ENCODE measurements at regions not wholly inside any gene's neighbourhood (a gene's known extent, or its start where the extent isn't known, plus 50 kb on each side); places are given as distances from the start of the nearest gene placed in this dataset.

- H3K36me3 ChIP-seq (ENCODE audit: control insufficient read depth, insufficient read depth, low read length) = no peaks in the 10 kb centered on the region
- H3K9ac ChIP-seq (ENCODE audit: low read depth, low read length) = no peak overlapping the region
- H3K4me1 ChIP-seq (ENCODE audit: control insufficient read depth, insufficient read depth, low read length) = no peaks in the 10 kb centered on the region
Measured at GRCh38 chr2:221693365-221693764, 121.3 kb upstream of the EPHA4 start.

DNA sequence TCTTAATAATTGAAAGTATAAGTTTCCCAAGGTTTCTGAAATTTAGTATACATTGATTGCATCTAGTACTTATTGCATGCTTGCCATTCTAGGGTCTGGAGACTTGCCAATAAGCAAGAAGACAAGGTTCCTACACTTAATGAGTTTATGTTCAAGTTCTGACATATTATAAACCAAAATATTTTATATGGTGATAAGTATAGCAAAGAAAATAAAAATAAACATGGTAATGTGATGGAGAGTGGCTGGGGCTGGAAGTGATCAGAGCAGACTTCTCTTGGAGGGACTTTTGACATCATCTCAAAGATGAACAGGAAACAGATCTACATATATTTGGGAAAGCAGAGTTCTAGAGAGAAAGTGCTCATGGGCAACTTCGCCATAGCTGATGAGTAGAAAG lies 119.5 kb upstream of the EPHA4 start:
- Histone ChIP-seq H3K27ac (ENCODE audit: low read depth, low read length) (no peak overlapping the region), H3K27me3 (ENCODE audit: control insufficient read depth, insufficient read depth, low read length) (no peaks in the 10 kb centered on the region), H3K4me1 (ENCODE audit: control insufficient read depth, insufficient read depth, low read length) (no peaks in the 10 kb centered on the region), H3K36me3 (ENCODE audit: control insufficient read depth, insufficient read depth, low read length) (no peaks in the 10 kb centered on the region), H3K4me3 (ENCODE audit: low read depth, low read length) (no peak overlapping the region), H3K9me3 (ENCODE audit: control insufficient read depth, insufficient read depth, low read length) (0 out of 2 replicates have a peak, but pooled peaks cover 2% of the 10 kb centered on the region), H3K9ac (ENCODE audit: low read depth, low read length) (no peak overlapping the region)

More at GRCh38 chr2:221693365-221693764, 121.3 kb upstream of the EPHA4 start:
- Histone ChIP-seq H3K27ac (ENCODE audit: low read depth, low read length) (no peak overlapping the region), H3K9me3 (ENCODE audit: control insufficient read depth, insufficient read depth, low read length) (0 out of 2 replicates have a peak, but pooled peaks cover 2% of the 10 kb centered on the region), H3K4me3 (ENCODE audit: low read depth, low read length) (no peak overlapping the region), H3K27me3 (ENCODE audit: control insufficient read depth, insufficient read depth, low read length) (no peaks in the 10 kb centered on the region)

- Histone ChIP-seq H3K4me3 (ENCODE audit: low read depth, low read length) (no peak overlapping the region), H3K4me1 (ENCODE audit: control insufficient read depth, insufficient read depth, low read length) (no peaks in the 10 kb centered on the region), H3K27me3 (ENCODE audit: control insufficient read depth, insufficient read depth, low read length) (no peaks in the 10 kb centered on the region), H3K27ac (ENCODE audit: low read depth, low read length) (no peak overlapping the region), H3K9ac (ENCODE audit: low read depth, low read length) (no peak overlapping the region), H3K36me3 (ENCODE audit: control insufficient read depth, insufficient read depth, low read length) (no peaks in the 10 kb centered on the region), H3K9me3 (ENCODE audit: control insufficient read depth, insufficient read depth, low read length) (no peaks in the 10 kb centered on the region)
Measured at GRCh38 chr2:221689140-221689539, 117.0 kb upstream of the EPHA4 start.

GRCh38 chr2:221680548-221680947 lies 108.4 kb upstream of the EPHA4 start:
- H3K27ac ChIP-seq (ENCODE audit: low read depth, low read length) = no peak overlapping the region

GRCh38 chr2:221677688-221678087 lies 105.6 kb upstream of the EPHA4 start:
- Histone ChIP-seq H3K9ac (ENCODE audit: low read depth, low read length) (no peak overlapping the region), H3K9me3 (ENCODE audit: control insufficient read depth, insufficient read depth, low read length) (no peaks in the 10 kb centered on the region), H3K36me3 (ENCODE audit: control insufficient read depth, insufficient read depth, low read length) (no peaks in the 10 kb centered on the region), H3K27ac (ENCODE audit: low read depth, low read length) (no peak overlapping the region), H3K27me3 (ENCODE audit: control insufficient read depth, insufficient read depth, low read length) (no peaks in the 10 kb centered on the region), H3K4me1 (ENCODE audit: control insufficient read depth, insufficient read depth, low read length) (peaks cover 46% of the 10 kb centered on the region), H3K4me3 (ENCODE audit: low read depth, low read length) (no peak overlapping the region)

More at GRCh38 chr2:221680548-221680947, 108.4 kb upstream of the EPHA4 start:
- Histone ChIP-seq H3K9me3 (ENCODE audit: control insufficient read depth, insufficient read depth, low read length) (no peaks in the 10 kb centered on the region), H3K27me3 (ENCODE audit: control insufficient read depth, insufficient read depth, low read length) (no peaks in the 10 kb centered on the region), H3K9ac (ENCODE audit: low read depth, low read length) (no peak overlapping the region), H3K36me3 (ENCODE audit: control insufficient read depth, insufficient read depth, low read length) (no peaks in the 10 kb centered on the region), H3K4me3 (ENCODE audit: low read depth, low read length) (no peak overlapping the region), H3K4me1 (ENCODE audit: control insufficient read depth, insufficient read depth, low read length) (peaks cover 40% of the 10 kb centered on the region)

- H3K27me3 ChIP-seq (ENCODE audit: control insufficient read depth, insufficient read depth, low read length) = no peaks in the 10 kb centered on the region
Measured at GRCh38 chr2:221676566-221677172, 104.6 kb upstream of the EPHA4 start.

DNA sequence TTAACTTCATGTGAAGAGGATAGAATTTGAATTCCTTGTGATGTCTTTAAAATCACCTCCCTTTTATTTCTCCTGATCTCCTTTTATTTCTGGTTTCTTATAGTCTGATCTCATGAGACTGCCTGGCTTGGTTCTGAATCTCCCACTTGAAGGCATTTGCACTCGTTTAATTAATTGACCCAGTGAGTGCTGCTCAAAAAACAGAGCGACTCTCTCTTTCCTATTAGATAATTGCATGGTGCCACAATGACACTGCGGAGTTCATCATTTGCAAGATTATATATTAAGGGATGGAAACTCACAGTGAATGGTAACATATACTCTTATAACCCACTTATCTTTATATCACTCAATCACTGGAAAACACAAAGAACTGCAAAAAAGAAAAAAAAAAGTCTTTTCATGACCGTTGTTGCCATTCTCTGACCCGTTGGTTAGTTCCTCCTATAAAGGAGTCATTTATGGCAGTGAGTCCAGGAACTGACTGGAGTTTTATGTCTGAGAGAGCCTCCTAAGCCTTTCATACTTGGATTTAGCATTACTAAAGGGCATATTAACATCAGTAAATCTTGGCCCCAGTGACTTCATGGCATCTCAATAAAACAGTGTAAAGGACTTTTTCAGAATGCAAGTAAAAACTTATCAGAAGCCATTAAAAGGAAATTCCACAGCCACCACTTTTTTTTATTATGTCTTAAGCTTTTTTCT lies 103.3 kb upstream of the EPHA4 start:
- Histone ChIP-seq H3K9me3 (ENCODE audit: control insufficient read depth, insufficient read depth, low read length) (no peaks in the 10 kb centered on the region), H3K9ac (ENCODE audit: low read depth, low read length) (no peak overlapping the region), H3K27me3 (ENCODE audit: control insufficient read depth, insufficient read depth, low read length) (no peaks in the 10 kb centered on the region), H3K4me3 (ENCODE audit: low read depth, low read length) (no peak overlapping the region), H3K4me1 (ENCODE audit: control insufficient read depth, insufficient read depth, low read length) (peaks cover 45% of the 10 kb centered on the region), H3K27ac (ENCODE audit: low read depth, low read length) (no peak overlapping the region), H3K36me3 (ENCODE audit: control insufficient read depth, insufficient read depth, low read length) (no peaks in the 10 kb centered on the region)

More at GRCh38 chr2:221676566-221677172, 104.6 kb upstream of the EPHA4 start:
- no peak overlapping the region for H3K9ac ChIP-seq (ENCODE audit: low read depth, low read length)
- H3K27ac ChIP-seq (ENCODE audit: low read depth, low read length) = no peak overlapping the region
- no peaks in the 10 kb centered on the region for H3K36me3 ChIP-seq (ENCODE audit: control insufficient read depth, insufficient read depth, low read length)
- no peak overlapping the region for H3K4me3 ChIP-seq (ENCODE audit: low read depth, low read length)
- no peaks in the 10 kb centered on the region for H3K9me3 ChIP-seq (ENCODE audit: control insufficient read depth, insufficient read depth, low read length)
- H3K4me1 ChIP-seq (ENCODE audit: control insufficient read depth, insufficient read depth, low read length) = peaks cover 46% of the 10 kb centered on the region

GRCh38 chr2:221674446-221674845 lies 102.3 kb upstream of the EPHA4 start:
- no peak overlapping the region for H3K4me3 ChIP-seq (ENCODE audit: low read depth, low read length)
- H3K36me3 ChIP-seq (ENCODE audit: control insufficient read depth, insufficient read depth, low read length) = no peaks in the 10 kb centered on the region
- H3K27ac ChIP-seq (ENCODE audit: low read depth, low read length) = no peak overlapping the region
- no peaks in the 10 kb centered on the region for H3K27me3 ChIP-seq (ENCODE audit: control insufficient read depth, insufficient read depth, low read length)
- no peak overlapping the region for H3K9ac ChIP-seq (ENCODE audit: low read depth, low read length)
- no peaks in the 10 kb centered on the region for H3K9me3 ChIP-seq (ENCODE audit: control insufficient read depth, insufficient read depth, low read length)
- peaks cover 36% of the 10 kb centered on the region for H3K4me1 ChIP-seq (ENCODE audit: control insufficient read depth, insufficient read depth, low read length)

DNA sequence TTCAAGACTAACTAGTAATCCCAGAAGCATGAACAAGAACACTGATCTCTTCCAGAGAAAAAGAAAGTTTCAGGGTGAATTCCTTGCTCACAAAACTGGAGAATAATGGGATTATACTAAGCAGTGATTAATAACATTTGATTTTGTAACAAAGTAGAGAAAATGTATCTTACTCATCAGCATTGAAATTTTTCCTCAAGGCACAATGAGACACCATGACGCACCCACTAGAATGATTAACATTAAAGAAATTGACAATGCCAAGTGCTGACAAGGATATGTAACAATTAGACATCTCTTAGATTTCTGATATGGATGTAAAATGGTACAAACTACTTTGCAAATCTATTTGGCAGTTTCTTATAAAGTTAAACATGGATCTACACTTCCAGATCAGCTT lies 101.1 kb upstream of the EPHA4 start:
- H3K9ac ChIP-seq (ENCODE audit: low read depth, low read length) = no peak overlapping the region
- H3K4me1 ChIP-seq (ENCODE audit: control insufficient read depth, insufficient read depth, low read length) = peaks cover 30% of the 10 kb centered on the region
- no peaks in the 10 kb centered on the region for H3K36me3 ChIP-seq (ENCODE audit: control insufficient read depth, insufficient read depth, low read length)
- no peaks in the 10 kb centered on the region for H3K27me3 ChIP-seq (ENCODE audit: control insufficient read depth, insufficient read depth, low read length)
- no peak overlapping the region for H3K27ac ChIP-seq (ENCODE audit: low read depth, low read length)
- no peak overlapping the region for H3K4me3 ChIP-seq (ENCODE audit: low read depth, low read length)
- no peaks in the 10 kb centered on the region for H3K9me3 ChIP-seq (ENCODE audit: control insufficient read depth, insufficient read depth, low read length)

DNA sequence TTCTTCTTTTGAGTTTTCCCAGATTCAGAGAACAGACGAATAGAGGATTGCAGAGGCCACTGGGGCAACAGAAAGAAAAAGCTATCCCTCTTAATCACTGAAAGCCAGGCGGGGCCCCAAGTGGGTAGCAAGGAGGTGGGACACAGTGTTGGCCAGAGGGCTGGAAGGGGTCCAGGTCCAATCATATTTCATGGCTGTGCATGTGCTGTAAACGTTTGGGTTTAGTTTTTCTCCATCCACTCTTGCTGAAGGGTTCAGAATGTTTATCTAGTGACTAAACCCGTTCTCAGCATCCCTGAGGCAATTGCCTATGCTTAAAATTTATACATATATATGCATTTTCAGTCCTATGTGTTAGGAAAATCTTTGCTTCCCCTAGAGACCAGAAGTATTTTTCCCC lies 99.4 kb upstream of the EPHA4 start:
- no peak overlapping the region for H3K27ac ChIP-seq (ENCODE audit: low read depth, low read length)

DNA sequence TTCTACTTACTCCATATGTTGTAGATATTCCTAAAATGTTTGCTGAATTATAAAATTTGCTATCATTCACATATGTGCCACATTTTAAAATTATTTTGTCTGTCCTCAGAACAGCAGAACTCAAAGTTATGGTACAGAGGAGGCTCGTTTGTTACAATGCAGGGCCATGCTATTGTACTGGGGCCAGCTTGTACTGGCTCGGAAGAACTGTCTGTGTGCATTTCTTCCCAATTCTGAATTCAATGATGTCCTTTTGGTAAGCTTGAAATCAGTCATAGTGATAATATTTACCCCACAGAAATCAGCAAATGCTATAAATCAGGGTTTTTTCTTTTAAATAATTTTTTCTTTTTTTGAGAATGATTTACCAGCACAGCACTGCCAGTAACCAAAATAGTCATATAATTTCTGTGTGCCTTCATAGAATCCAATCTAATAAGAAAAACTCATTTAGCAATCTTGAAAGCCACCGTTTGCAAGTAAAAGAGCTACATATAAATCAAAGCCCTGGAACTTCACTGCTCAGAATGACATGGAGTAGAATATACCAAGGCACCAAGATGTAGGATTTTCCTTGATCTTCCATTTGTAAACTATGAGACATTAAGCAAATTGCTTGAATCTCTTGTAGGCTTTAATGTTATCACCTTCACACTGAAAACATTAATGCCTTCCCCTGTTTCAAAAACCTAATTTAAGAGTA lies 90.7 kb upstream of the EPHA4 start:
- no peaks in the 10 kb centered on the region for H3K9me3 ChIP-seq (ENCODE audit: control insufficient read depth, insufficient read depth, low read length)
- no peak overlapping the region for H3K4me3 ChIP-seq (ENCODE audit: low read depth, low read length)
- H3K27ac ChIP-seq (ENCODE audit: low read depth, low read length) = no peak overlapping the region
- no peak overlapping the region for H3K9ac ChIP-seq (ENCODE audit: low read depth, low read length)
- peaks cover 6% of the 10 kb centered on the region for H3K4me1 ChIP-seq (ENCODE audit: control insufficient read depth, insufficient read depth, low read length)
- no peaks in the 10 kb centered on the region for H3K36me3 ChIP-seq (ENCODE audit: control insufficient read depth, insufficient read depth, low read length)
- no peaks in the 10 kb centered on the region for H3K27me3 ChIP-seq (ENCODE audit: control insufficient read depth, insufficient read depth, low read length)

More for the DNA sequence above, 99.4 kb upstream of the EPHA4 start:
- Histone ChIP-seq H3K4me3 (ENCODE audit: low read depth, low read length) (no peak overlapping the region), H3K9ac (ENCODE audit: low read depth, low read length) (no peak overlapping the region), H3K4me1 (ENCODE audit: control insufficient read depth, insufficient read depth, low read length) (peaks cover 14% of the 10 kb centered on the region), H3K36me3 (ENCODE audit: control insufficient read depth, insufficient read depth, low read length) (no peaks in the 10 kb centered on the region), H3K9me3 (ENCODE audit: control insufficient read depth, insufficient read depth, low read length) (no peaks in the 10 kb centered on the region), H3K27me3 (ENCODE audit: control insufficient read depth, insufficient read depth, low read length) (no peaks in the 10 kb centered on the region)

Data from HUES48 (cell line).